ENCODE measurements at regions not wholly inside any gene's neighbourhood (a gene's known extent, or its start where the extent isn't known, plus 50 kb on each side); places are given as distances from the start of the nearest gene placed in this dataset.

- no peak for TF ChIP-seq CTCF (conservative IDR thresholded peaks at IDR 0.05 in 1 of 2, IDR thresholded peaks at IDR 0.05 in 1 of 2; ENCODE audit: extremely low read depth in 1 of 2, insufficient read depth in 1 of 2, low read depth in 1 of 2, low read length in 2 of 2)
- TF ChIP-seq EZH2 (IDR thresholded peaks at IDR 0.05; ENCODE audit: borderline replicate concordance, low read length) = no peak
Observed at GRCh38 chr5:92424785-92425426, 1041.8 kb upstream of the ARRDC3 start.
